Heart left ventricle (tissue), 16 donors: ENCODE measurements at regions not wholly inside any gene's neighbourhood (a gene's known extent, or its start where the extent isn't known, plus 50 kb on each side); places are given as distances from the start of the nearest gene placed in this dataset.
A peak's percentile ranks its signal among the peaks of the same experiment; 100 is the strongest.

Experiments
- ATAC-seq, 4 donors: fragments of 200-7000 bp; cut with Tn5 transposase; one replicate each; pipeline ENCODE4 v1.9.1; 2020 to 2022; ENCODE audit warnings: moderate library complexity in 4 of 4, mild to moderate bottlenecking in 3 of 4, moderate number of reproducible peaks in 1 of 4
- DNase-seq, 5 donors: peaks; one replicate each; pipeline ENCODE4 v3.0.0-alpha.2; 2020
- H3K27ac ChIP-seq, 12 donors: fragments of 200-600 bp; sonication (generic) in 4 of 12; one replicate each; pipeline versions ENCODE4 v1.5.0 to v1.8.0; 2016 to 2022; ENCODE audit warnings: mild to moderate bottlenecking in 2 of 12
- H3K27me3 ChIP-seq, 9 donors: fragments of 200-600 bp; sonication (generic) in 2 of 9; one replicate each; pipeline versions ENCODE4 v1.5.1 to v1.8.0; 2016 to 2022; ENCODE audit warnings: mild to moderate bottlenecking in 3 of 9
- H3K36me3 ChIP-seq, 9 donors: fragments of 200-600 bp; sonication (generic) in 2 of 9; one replicate each; pipeline versions ENCODE4 v1.5.0 to v1.8.0; 2018 to 2022; ENCODE audit warnings: mild to moderate bottlenecking in 2 of 9
- H3K4me1 ChIP-seq, 12 donors: fragments of 200-600 bp; sonication (generic) in 4 of 12; one replicate each; pipeline versions ENCODE4 v1.5.0 to v1.8.0; 2016 to 2022; ENCODE audit warnings: mild to moderate bottlenecking in 3 of 12
- H3K4me3 ChIP-seq, 12 donors: fragments of 200-600 bp; sonication (generic) in 4 of 12; one replicate each; pipeline versions ENCODE4 v1.5.0 to v1.8.0; 2017 to 2022; ENCODE audit warnings: mild to moderate bottlenecking in 9 of 12, moderate library complexity in 4 of 12
- H3K9me3 ChIP-seq, 12 donors: fragments of 200-600 bp; sonication (generic) in 4 of 12; one replicate each; pipeline versions ENCODE4 v1.5.0 to v1.8.0; 2016 to 2022; ENCODE audit warnings: mild to moderate bottlenecking in 1 of 12
- CTCF ChIP-seq, 12 donors: fragments of 200-600 bp; sonication (generic) in 4 of 12; IDR thresholded peaks; one replicate each; pipeline versions ENCODE4 v1.5.0 to v1.8.0; 2018 to 2022; ENCODE audit warnings: antibody characterized with exemption in 12 of 12, mild to moderate bottlenecking in 5 of 12
- POLR2A ChIP-seq, 2 donors: fragments of 450-650 bp; IDR thresholded peaks; one replicate each; pipeline ENCODE4 v1.6.1; 2017; ENCODE audit warnings: antibody characterized with exemption in 2 of 2, mild to moderate bottlenecking in 2 of 2, moderate library complexity in 2 of 2
- WGBS, 4 donors: extraction: QIAGEN DNeasy Blood & Tissue Kit in 2 of 4; methylation state at CpG; one replicate each; pipeline versions ENCODE4 v1.1.5 to v1.1.7; 2013 to 2018; 5-methylcytosine and 5-hydroxymethylcytosine counted together
- intact Hi-C, 10 donors: fragments of 100-400 bp; cut with DNase I; formaldehyde crosslinking; loops; one replicate each; pipeline versions ENCODE4 v1.11.1 to v1.14.2; 2022
- donor health status: ischemic (EF 13 %, LVEDD 7.1; RV severe dilation, severe dysfunction).
- donor health status: healthy with polysubstance abuse.
- donor health status: DM: no; HTN: yes; CAD: no.
- donor health status: DM: no; HTN: no; CAD: no.
- donor health status: ischemic (EF 25% LVEDD 6.9; RV normal size, moderate dysfunction).
- donor health status: ischemic (EF 25% LVEDD 5.7; RV mildly dilated, moderate dysfunction).
- donor health status: healthy.
- donor health status: DM: yes; HTN: yes; CAD: no.
- donor health status: ischemic (EF 35%, LVEDD 5.7; RV mildly dilated, moderate dysfunction).
- donor health status: nonischemic (EF 11% LVEDD 7.7; RV severe dilation, severe dysfunction).
- donor health status: DM: yes; HTN: yes; CAD: no.
- donor health status: PGD.
- donor health status: ischemic (EF 29% LVEDD 5.4; RV normal size, mild dysfunction).
- donor health status: nonischemic (EF 23%, LVEDD 6.1; RV moderate dilation, normal function).

- H3K36me3 ChIP-seq: no peaks in the 10 kb centered on the region
- no peak for ATAC-seq
- TF ChIP-seq POLR2A (IDR thresholded peaks at IDR 0.05) (no peak), CTCF (IDR thresholded peaks at IDR 0.05) (no peak)
- no peaks in the 10 kb centered on the region for H3K27me3 ChIP-seq
- no peak overlapping the region for H3K27ac ChIP-seq
- no peaks in the 10 kb centered on the region for H3K4me1 ChIP-seq
- no peak for DNase-seq
- intact Hi-C loops: loop anchor here in 2 of 10 donors (10.0 kb wide), 1 partner anchor 202 kb away; no protein-coding TSS in a partner anchor
- 57 to 77% (median 70%) methylated on average over 4 of the region's 4 CpGs for WGBS, 4 donors
- H3K9me3 ChIP-seq: no peaks in the 10 kb centered on the region
- no peak overlapping the region for H3K4me3 ChIP-seq
Measured at GRCh38 chr6:133166766-133167165, 74.4 kb upstream of the EYA4 start.

DNA sequence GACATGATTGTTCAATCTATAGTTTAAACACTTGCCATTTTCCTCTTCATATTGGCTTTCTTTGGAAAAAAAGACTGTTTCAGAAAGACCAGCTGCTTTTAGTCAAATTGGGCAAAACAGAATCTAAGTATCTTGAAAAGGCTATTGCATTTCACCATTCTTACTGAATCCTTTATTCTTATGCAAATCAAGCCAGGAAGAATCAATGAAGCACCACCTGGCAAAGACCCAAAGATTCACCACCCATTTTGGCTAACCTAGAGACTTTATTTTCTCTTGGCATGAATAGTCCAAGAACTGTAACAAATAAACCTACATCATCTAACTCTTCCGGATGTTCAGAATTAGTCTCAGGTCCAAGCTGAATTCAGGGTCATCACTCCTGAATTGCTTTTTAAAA, 71.3 kb upstream of the EYA4 start:
- TF ChIP-seq CTCF (IDR thresholded peaks at IDR 0.05) (no peak), POLR2A (IDR thresholded peaks at IDR 0.05) (no peak)
- intact Hi-C loops: loop anchor here in 4 of 10 donors (10.0 kb wide), 1 partner anchor 205 kb away; no protein-coding TSS in a partner anchor
- Histone ChIP-seq H3K4me1 (no peaks in the 10 kb centered on the region), H3K27ac (no peak overlapping the region), H3K9me3 (peaks cover 0 to 5% (median 0%) of the 10 kb centered on the region in 12 donors), H3K4me3 (no peak overlapping the region), H3K27me3 (no peaks in the 10 kb centered on the region), H3K36me3 (no peaks in the 10 kb centered on the region)
- WGBS, 4 donors: 87 to 90% (median 88%) methylated on average over 1 of the region's 1 CpG
- no peak for ATAC-seq
- DNase-seq: no peak

GRCh38 chr6:133170602-133171001, 70.6 kb upstream of the EYA4 start:
- DNase-seq (no peak), ATAC-seq (no peak)
- intact Hi-C loops: loop anchor here in 2 of 10 donors (10.0 kb wide), 1 partner anchor 206 kb away; no protein-coding TSS in a partner anchor
- TF ChIP-seq POLR2A (IDR thresholded peaks at IDR 0.05) (no peak), CTCF (IDR thresholded peaks at IDR 0.05) (no peak)
- H3K4me3 ChIP-seq: no peak overlapping the region
- no peak overlapping the region for H3K27ac ChIP-seq
- no peaks in the 10 kb centered on the region for H3K27me3 ChIP-seq
- peaks cover 0 to 5% (median 0%) of the 10 kb centered on the region in 12 donors for H3K9me3 ChIP-seq
- no peaks in the 10 kb centered on the region for H3K4me1 ChIP-seq
- H3K36me3 ChIP-seq: no peaks in the 10 kb centered on the region

DNA sequence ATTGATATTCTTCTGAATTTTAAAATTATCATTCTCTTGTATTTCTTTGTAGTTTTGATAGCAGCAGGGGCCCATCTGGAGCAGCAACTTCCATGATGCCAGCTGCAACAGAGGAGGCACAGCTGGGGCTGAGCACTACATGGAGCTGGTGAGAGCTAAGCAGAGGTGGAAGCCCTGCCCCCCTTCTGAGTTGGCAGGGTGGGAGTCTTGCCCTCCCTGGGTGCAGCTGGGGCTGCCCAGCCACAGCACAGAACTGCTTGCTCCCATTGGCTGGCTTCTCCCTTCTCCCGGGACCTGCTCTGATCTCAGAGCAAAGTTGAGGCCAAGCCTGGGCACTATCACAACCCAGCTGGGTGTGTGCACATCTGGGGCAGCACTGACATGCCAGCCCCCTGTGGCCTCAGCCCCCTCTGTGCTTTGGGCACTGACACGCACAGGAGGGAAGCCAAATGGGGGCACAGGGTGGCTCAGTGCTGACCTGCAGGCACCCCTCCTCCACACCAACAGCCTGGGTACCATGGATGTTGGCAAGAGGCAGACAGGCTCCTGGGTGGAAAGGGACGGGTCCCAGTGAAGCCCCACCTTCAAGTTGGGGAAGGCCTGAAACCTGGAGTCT, 69.1 kb upstream of the EYA4 start:
- TF ChIP-seq POLR2A (IDR thresholded peaks at IDR 0.05): no peak
- TF ChIP-seq CTCF (IDR thresholded peaks at IDR 0.05): no peak
- Histone ChIP-seq H3K36me3 (no peaks in the 10 kb centered on the region), H3K4me3 (no peak overlapping the region), H3K27me3 (no peaks in the 10 kb centered on the region), H3K9me3 (peaks cover 0 to 5% (median 0%) of the 10 kb centered on the region in 12 donors), H3K27ac (no peak overlapping the region), H3K4me1 (no peaks in the 10 kb centered on the region)
- 50 to 89% (median 70%) methylated on average over 2 to 3 of the region's 3 CpGs; no CpG with 5 or more reads in 1 of the 4 donors for WGBS, 4 donors
- DNase-seq: no peak
- peak in 1 of 4 donors; percentile 29 for ATAC-seq
- intact Hi-C loops: loop anchor here in 2 of 10 donors (10.0 kb wide), 1 partner anchor 207 kb away; no protein-coding TSS in a partner anchor
